ENCODE measurements at regions not wholly inside any gene's neighbourhood (a gene's known extent, or its start where the extent isn't known, plus 50 kb on each side); places are given as distances from the start of the nearest gene placed in this dataset.

DNA sequence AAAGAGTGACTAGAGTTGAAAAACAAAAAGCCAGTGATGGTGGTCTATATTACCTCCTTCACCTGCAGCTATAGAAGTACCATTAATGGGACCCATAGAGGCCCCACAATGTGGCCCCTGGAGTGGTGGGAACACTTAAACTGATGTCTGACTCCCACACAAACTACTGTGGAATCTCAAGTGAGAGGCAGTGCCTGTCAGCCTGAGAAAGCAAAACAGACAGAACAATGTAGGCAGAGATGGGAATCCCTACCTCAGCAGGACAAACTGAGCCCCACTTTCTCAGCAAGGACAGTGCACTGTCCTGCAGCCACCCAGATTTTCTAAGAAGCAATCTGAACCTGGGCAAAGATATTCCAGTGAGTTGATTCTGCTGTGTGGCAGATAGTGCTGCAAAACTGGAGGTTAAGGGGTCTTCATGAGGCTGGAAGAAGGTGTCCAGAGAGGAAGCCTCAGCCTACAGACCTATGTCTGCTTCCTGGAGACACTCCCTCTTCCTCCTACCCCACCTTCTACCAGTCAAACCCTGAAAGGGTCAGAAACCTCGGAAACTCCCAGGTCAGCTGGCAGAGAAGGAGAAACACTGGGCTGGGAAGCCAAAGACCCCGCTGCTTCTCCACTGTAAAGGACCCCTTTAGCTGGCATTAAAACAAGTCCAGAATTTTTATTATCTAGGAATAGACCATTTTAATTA lies 228.7 kb downstream of the C1orf94 start:
- H3K27ac Mint-ChIP-seq = no peak overlapping the region
- H3K27me3 Mint-ChIP-seq (ENCODE audit: low read depth) = peaks cover 2% of the 10 kb centered on the region
- no peaks in the 10 kb centered on the region for H3K4me1 Mint-ChIP-seq (ENCODE audit: low read depth)
- no peak for ATAC-seq
- H3K4me3 Mint-ChIP-seq = no peak overlapping the region
- POLR2A ChIA-PET = no interaction called here
- no peak for DNase-seq
- H3K36me3 Mint-ChIP-seq (ENCODE audit: low read depth) = no peaks in the 10 kb centered on the region
- H3K9me3 Mint-ChIP-seq (ENCODE audit: insufficient read depth) = no peaks in the 10 kb centered on the region
- CTCF ChIA-PET = no interaction called here

DNA sequence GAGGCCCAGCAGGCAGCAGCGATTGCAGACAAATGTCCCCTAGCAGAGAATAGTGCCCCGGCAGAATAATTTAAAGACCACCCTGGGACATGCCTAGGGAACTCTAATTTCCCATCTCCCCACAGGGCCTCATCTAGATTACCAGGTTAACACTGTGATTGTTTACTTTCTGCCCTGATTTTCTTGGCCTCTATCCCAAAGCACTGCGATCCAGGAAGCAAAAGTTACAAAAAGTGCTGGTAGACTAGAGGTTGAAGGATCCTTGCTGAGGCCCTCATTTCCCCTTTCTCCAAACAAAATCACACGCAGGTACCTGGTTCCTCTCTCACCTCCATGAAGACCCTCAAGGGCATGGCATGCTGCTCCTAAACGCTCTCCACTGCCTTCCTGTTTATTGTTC lies 229.7 kb downstream of the C1orf94 start:
- ChIA-PET CTCF (no interaction called here), POLR2A (no interaction called here)
- Mint-ChIP-seq H3K9me3 (ENCODE audit: insufficient read depth) (no peaks in the 10 kb centered on the region), H3K4me1 (ENCODE audit: low read depth) (no peaks in the 10 kb centered on the region), H3K27ac (no peak overlapping the region), H3K4me3 (no peak overlapping the region), H3K36me3 (ENCODE audit: low read depth) (no peaks in the 10 kb centered on the region), H3K27me3 (ENCODE audit: low read depth) (peaks cover under 1% of the 10 kb centered on the region)
- ATAC-seq = no peak
- DNase-seq = no peak

DNA sequence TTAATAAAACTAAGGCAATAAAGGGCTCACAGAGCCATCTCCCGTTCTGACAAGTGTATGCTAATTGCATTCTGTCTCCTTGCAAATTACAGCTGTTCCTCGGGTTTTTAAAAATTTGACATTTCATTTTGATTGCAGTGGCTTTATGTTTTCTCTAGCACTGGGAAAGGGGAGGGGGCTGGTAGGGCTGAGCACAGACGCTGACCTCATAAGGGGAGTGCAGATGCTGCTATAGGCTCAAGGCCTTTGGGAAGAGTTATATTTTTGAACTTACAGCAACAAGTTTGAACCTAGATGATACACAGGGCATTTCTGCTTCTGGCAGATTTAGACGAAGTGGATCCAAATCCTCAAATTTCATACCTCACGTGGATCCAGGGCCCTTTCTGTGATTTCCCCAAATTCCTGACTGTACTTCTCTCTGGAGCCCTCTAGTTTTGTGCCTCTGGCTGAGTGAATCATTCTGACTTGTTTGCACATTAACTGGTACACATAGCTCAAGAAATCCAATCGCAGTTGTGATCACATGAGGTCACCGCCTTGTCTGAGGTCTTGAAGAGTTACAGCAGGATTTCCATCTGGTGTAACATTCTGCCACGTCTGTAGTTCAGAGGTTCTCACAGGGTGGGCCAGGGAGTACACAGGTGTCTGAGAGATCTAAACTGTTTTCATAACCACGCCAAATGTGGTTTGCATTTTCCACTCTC lies 230.3 kb downstream of the C1orf94 start:
- Mint-ChIP-seq H3K9me3 (ENCODE audit: insufficient read depth) (no peaks in the 10 kb centered on the region), H3K27me3 (ENCODE audit: low read depth) (no peaks in the 10 kb centered on the region), H3K4me3 (no peak overlapping the region), H3K36me3 (ENCODE audit: low read depth) (no peaks in the 10 kb centered on the region), H3K4me1 (ENCODE audit: low read depth) (no peaks in the 10 kb centered on the region), H3K27ac (no peak overlapping the region)
- ChIA-PET POLR2A (interaction anchor here (0.6 kb wide), 1 partner anchor 102 kb away, joined by 3 read pairs; no protein-coding TSS in a partner anchor), CTCF (no interaction called here)
- DNase-seq (no peak), ATAC-seq (no peak)

DNA sequence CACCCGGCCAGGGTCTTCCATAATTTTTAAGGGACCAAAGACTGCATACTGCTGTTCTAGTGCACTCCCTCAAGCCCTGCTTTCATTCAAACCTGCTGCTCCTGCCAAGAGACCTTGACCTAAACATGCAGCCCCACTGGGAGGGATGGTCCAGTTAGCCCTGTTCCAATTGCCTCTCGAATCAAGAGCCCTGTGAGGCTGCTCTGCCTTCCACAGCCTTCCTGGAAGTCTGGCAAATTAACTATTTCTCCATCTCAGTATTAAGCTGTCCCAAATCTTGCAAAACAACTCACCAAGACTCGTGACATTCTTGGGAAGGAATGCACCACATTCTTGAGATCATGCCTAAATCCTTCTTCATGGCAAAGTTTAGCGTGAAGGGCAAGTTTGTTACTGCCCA lies 231.3 kb downstream of the C1orf94 start:
- no peaks in the 10 kb centered on the region for H3K36me3 Mint-ChIP-seq (ENCODE audit: low read depth)
- H3K27me3 Mint-ChIP-seq (ENCODE audit: low read depth) = no peaks in the 10 kb centered on the region
- H3K9me3 Mint-ChIP-seq (ENCODE audit: insufficient read depth) = no peaks in the 10 kb centered on the region
- DNase-seq = no peak
- no peak overlapping the region for H3K27ac Mint-ChIP-seq
- CTCF ChIA-PET = no interaction called here
- no peak overlapping the region for H3K4me3 Mint-ChIP-seq
- no peak for ATAC-seq
- H3K4me1 Mint-ChIP-seq (ENCODE audit: low read depth) = no peaks in the 10 kb centered on the region
- POLR2A ChIA-PET = no interaction called here

DNA sequence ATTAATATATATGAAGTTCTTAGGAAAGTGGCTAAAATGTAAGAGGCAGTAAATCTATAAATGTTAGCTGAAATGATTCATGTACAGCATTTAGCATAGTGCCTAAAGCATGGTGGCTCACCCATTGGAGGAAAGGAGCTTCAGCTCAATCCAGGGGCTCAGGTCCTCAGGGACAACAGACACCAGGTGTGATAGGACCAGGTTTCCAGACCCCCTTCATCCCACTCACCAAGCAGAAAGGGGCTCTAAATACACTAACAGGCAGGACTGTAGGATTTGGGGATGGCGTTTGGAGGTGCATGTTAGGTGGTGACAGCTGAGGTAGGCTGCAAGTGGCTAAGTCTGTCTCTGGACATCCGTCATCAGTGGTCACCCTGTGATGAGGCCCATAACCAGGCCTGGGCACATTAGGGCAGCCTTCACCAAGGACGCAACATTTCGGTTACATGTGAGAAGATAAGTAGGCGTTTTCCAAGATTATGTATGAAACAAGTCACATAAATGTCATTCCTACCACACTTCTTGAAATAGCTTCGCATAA lies 233.1 kb downstream of the C1orf94 start:
- H3K9me3 Mint-ChIP-seq (ENCODE audit: insufficient read depth) = no peaks in the 10 kb centered on the region
- CTCF ChIA-PET = no interaction called here
- POLR2A ChIA-PET = no interaction called here
- no peak overlapping the region for H3K4me3 Mint-ChIP-seq
- no peaks in the 10 kb centered on the region for H3K4me1 Mint-ChIP-seq (ENCODE audit: low read depth)
- DNase-seq (no peak), ATAC-seq (no peak)
- no peak overlapping the region for H3K27ac Mint-ChIP-seq
- no peaks in the 10 kb centered on the region for H3K27me3 Mint-ChIP-seq (ENCODE audit: low read depth)
- H3K36me3 Mint-ChIP-seq (ENCODE audit: low read depth) = no peaks in the 10 kb centered on the region

DNA sequence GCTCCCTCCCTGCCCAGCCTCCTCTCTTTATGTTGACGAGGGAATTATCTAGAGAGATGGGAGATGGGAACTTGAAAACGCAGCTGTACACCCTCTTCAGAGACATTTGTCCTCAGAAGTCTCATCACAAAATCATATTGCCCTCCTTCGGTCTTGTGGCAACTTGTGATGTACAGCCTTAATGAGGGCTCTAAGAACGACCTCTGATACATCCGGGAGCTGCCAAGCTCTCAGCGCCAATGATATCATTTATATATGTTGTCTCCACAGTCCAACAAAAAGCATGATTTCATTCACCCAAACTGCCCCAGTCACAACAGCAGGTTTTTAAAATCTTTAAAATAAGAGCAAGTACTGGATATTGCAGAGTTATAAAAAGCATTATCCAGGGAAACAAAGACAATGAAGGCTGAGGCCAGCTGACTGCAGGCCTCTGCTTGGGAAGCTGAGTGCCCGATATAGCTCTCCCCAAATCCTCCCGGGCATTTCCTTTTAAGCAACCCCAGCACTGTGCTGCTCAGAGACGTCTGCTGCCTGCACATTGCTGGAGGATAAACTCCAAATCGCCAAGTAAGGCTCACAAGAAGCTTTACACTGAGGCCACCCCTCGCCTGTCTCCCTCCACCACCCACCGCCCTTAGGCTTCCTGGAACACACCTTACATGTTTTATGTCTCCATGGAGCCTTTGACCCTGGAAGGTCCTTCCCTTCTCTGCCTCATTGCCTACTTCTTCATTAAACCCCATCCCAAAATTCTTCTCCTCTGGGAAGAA lies 236.1 kb downstream of the C1orf94 start:
- no peak for DNase-seq
- H3K36me3 Mint-ChIP-seq (ENCODE audit: low read depth) = no peaks in the 10 kb centered on the region
- H3K27me3 Mint-ChIP-seq (ENCODE audit: low read depth) = no peaks in the 10 kb centered on the region
- CTCF ChIA-PET = no interaction called here
- no peaks in the 10 kb centered on the region for H3K9me3 Mint-ChIP-seq (ENCODE audit: insufficient read depth)
- no peaks in the 10 kb centered on the region for H3K4me1 Mint-ChIP-seq (ENCODE audit: low read depth)
- POLR2A ChIA-PET = no interaction called here
- ATAC-seq = no peak
- H3K4me3 Mint-ChIP-seq = no peak overlapping the region
- H3K27ac Mint-ChIP-seq = no peak overlapping the region

DNA sequence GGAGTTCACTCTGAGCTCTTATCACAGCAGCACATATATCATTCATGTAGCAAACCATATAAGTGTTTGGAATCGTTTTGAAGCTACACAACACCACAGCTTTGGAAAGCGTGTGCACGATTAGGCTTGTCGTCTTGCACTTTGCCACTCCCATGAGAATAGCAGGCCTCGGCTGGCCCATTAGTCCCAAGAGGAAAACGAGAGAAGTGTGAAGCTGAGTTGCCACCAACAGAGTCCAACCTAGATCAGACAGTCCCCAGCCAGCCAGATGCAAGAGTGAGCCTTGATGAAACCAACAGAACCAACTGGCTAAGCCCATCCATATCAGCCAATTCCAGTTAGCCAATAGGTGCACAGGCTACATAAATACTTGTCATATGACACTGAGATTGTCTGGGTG lies 238.4 kb downstream of the C1orf94 start:
- Mint-ChIP-seq H3K9me3 (ENCODE audit: insufficient read depth) (no peaks in the 10 kb centered on the region), H3K4me3 (no peak overlapping the region), H3K27ac (no peak overlapping the region), H3K27me3 (ENCODE audit: low read depth) (no peaks in the 10 kb centered on the region), H3K4me1 (ENCODE audit: low read depth) (no peaks in the 10 kb centered on the region), H3K36me3 (ENCODE audit: low read depth) (no peaks in the 10 kb centered on the region)
- CTCF ChIA-PET = no interaction called here
- POLR2A ChIA-PET = interaction anchor here (1.2 kb wide), 1 partner anchor 14 kb away, joined by 3 read pairs; no protein-coding TSS in a partner anchor
- no peak for ATAC-seq
- no peak for DNase-seq

DNA sequence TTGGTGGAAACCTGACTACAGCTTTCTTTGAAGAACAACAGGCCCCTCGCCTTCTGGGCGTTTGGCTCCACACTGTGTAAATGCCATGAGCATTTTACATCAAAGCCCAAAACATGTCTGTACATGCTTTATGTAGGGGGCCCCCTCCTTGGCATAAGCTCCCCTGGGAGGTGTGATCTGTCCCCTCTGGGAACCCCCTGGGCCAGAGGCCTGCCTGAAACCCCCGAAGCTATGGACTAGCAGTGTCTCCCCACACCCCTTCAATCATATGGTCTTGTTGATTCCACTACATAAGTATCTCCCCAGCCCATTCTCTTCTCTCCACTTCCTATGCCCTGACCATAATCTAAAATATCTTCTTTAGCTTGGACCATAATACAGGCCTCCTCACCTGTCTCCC lies 241.5 kb downstream of the C1orf94 start:
- POLR2A ChIA-PET = no interaction called here
- Mint-ChIP-seq H3K9me3 (ENCODE audit: insufficient read depth) (no peaks in the 10 kb centered on the region), H3K4me3 (no peak overlapping the region)

DNA sequence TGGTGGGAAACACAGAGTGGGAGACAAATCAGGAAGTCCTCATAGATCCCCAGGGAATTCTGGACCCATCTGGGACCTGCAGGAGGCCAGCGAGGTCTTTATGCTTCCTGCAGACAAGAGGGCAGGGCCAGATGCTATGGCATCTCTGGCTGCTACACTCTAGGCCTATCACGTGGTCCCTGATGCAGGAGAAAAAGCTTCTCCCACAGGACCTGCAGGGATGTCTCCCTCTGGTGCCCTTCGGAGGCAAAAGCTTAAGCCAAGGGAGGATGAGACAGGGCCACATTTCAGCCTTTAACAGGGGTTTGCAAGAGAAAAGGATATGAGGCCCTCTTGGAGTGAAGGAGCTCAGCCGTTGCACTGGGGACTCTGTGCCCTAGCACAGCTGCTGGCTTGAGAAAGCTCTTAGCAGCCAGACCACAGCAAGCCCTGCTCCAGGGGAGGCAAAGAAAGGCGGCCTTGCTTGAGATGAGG lies 243.0 kb downstream of the C1orf94 start:
- Mint-ChIP-seq H3K27me3 (ENCODE audit: low read depth) (no peaks in the 10 kb centered on the region), H3K4me1 (ENCODE audit: low read depth) (no peaks in the 10 kb centered on the region)

More for the DNA sequence above, 241.5 kb downstream of the C1orf94 start:
- DNase-seq (no peak), ATAC-seq (no peak)
- CTCF ChIA-PET = no interaction called here
- Mint-ChIP-seq H3K36me3 (ENCODE audit: low read depth) (no peaks in the 10 kb centered on the region), H3K27me3 (ENCODE audit: low read depth) (no peaks in the 10 kb centered on the region), H3K4me1 (ENCODE audit: low read depth) (no peaks in the 10 kb centered on the region), H3K27ac (no peak overlapping the region)

DNA sequence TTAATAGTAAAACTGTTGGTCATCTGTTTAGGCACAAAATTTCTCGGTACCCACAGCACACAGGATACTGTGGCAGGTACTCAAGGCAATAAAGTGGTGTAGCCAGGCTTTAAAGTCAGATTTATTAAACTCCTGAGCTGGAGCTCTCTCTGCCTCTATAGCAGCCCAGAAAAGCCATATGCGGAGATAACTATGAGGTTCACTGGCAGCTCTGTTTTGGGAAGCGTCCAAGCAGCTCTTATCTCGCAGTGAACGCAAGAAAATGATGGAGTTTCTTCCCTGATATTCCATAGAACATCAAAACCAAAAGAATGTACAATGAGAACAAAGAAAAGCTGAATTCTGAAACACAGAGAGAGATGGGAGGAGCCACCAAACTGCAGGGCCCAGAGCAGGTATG lies 248.3 kb downstream of the C1orf94 start:
- DNase-seq (no peak), ATAC-seq (no peak)
- H3K27me3 Mint-ChIP-seq (ENCODE audit: low read depth) = no peaks in the 10 kb centered on the region
- CTCF ChIA-PET = no interaction called here
- H3K27ac Mint-ChIP-seq = no peak overlapping the region
- H3K36me3 Mint-ChIP-seq (ENCODE audit: low read depth) = no peaks in the 10 kb centered on the region
- H3K4me1 Mint-ChIP-seq (ENCODE audit: low read depth) = no peaks in the 10 kb centered on the region
- no peak overlapping the region for H3K4me3 Mint-ChIP-seq
- H3K9me3 Mint-ChIP-seq (ENCODE audit: insufficient read depth) = no peaks in the 10 kb centered on the region
- POLR2A ChIA-PET = no interaction called here

More for the DNA sequence above, 243.0 kb downstream of the C1orf94 start:
- DNase-seq (no peak), ATAC-seq (no peak)
- Mint-ChIP-seq H3K36me3 (ENCODE audit: low read depth) (no peaks in the 10 kb centered on the region), H3K4me3 (no peak overlapping the region), H3K9me3 (ENCODE audit: insufficient read depth) (no peaks in the 10 kb centered on the region), H3K27ac (no peak overlapping the region)
- ChIA-PET CTCF (no interaction called here), POLR2A (no interaction called here)

DNA sequence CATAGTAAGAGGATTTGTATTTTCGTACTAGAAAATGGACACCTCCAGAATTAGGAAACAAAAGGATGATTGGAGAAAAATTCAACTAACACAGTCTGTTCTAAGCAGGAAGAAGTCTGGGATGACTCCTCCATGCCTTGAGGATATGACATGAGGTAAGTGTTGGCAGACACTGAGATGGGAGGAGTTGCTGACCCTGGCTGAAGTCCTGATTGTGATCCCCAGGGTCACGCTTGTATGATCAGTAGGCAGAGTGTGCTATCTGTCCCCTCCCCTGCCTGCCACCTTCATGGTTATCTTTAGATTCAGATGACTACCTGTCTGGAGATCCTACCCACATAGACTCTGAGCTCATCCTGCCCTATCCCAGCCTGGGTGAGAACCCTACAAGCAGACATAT lies 249.1 kb downstream of the C1orf94 start:
- POLR2A ChIA-PET = no interaction called here
- no peak for ATAC-seq

DNA sequence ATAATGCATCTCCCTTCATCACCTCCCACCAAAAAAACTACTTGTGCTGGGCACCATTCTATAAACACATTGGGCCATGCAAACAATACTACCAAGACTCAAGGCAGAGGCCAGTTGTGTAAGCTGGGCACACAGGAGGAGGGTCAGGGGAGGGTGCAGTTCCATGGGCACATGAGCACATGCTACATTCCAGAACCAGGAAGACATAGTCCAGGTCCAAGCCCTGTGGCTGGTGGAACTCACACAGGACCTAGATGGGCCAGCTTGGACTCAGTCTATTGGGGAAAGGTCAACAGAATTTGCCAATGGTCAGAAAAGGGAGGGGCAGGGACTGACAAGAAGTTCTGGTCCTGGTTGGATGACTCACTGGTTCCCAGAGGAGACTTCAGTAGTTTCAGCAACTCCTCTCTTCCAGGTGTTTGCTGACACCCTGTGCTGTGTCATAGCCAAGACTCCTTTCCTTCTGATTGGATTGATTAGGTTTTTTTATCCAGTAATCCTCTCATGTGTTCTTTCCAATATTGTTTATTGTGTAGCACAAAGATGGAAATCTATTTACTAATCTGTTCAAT lies 249.7 kb downstream of the C1orf94 start:
- Mint-ChIP-seq H3K36me3 (ENCODE audit: low read depth) (no peaks in the 10 kb centered on the region), H3K9me3 (ENCODE audit: insufficient read depth) (no peaks in the 10 kb centered on the region), H3K27me3 (ENCODE audit: low read depth) (no peaks in the 10 kb centered on the region), H3K4me1 (ENCODE audit: low read depth) (no peaks in the 10 kb centered on the region), H3K4me3 (no peak overlapping the region), H3K27ac (no peak overlapping the region)
- POLR2A ChIA-PET = no interaction called here
- ATAC-seq (no peak), DNase-seq (no peak)
- CTCF ChIA-PET = no interaction called here

More for the DNA sequence above, 249.1 kb downstream of the C1orf94 start:
- Mint-ChIP-seq H3K4me3 (no peak overlapping the region), H3K27me3 (ENCODE audit: low read depth) (no peaks in the 10 kb centered on the region), H3K4me1 (ENCODE audit: low read depth) (no peaks in the 10 kb centered on the region), H3K9me3 (ENCODE audit: insufficient read depth) (no peaks in the 10 kb centered on the region), H3K36me3 (ENCODE audit: low read depth) (no peaks in the 10 kb centered on the region), H3K27ac (no peak overlapping the region)
- CTCF ChIA-PET = no interaction called here
- DNase-seq = no peak
